OCI-LY3 (cell line): ENCODE measurements at regions not wholly inside any gene's neighbourhood (a gene's known extent, or its start where the extent isn't known, plus 50 kb on each side); places are given as distances from the start of the nearest gene placed in this dataset.

Source experiments
- H2AFZ ChIP-seq: fragments of 200-600, 300-600 bp; shearing (Covaris generic); 2 replicates; pipeline ENCODE4 v1.6.0; 2014; ENCODE audit warnings: antibody characterized with exemption, low read depth, low read length
- H3K27ac ChIP-seq: fragments of 200-600, 300-600 bp; sonication (generic); 2 replicates; pipeline ENCODE4 v1.5.1; 2014; ENCODE audit warnings: mild to moderate bottlenecking, low read length, moderate library complexity, mixed read lengths
- H3K27me3 ChIP-seq: fragments of 200-600, 300-600 bp; sonication (generic); 2 replicates; pipeline ENCODE4 v1.6.1; 2014; ENCODE audit warnings: low read depth, low read length, mixed read lengths
- H3K36me3 ChIP-seq: fragments of 200-600, 300-600 bp; sonication (generic); replicated peaks from 2 replicates; pipeline ENCODE3; 2014; ENCODE audit warnings: low read depth, low read length, mixed read lengths
- H3K4me1 ChIP-seq: fragments of 300-600, 200-600 bp; sonication (generic); 2 replicates; pipeline ENCODE4 v1.6.1; 2014; ENCODE audit warnings: low read length, mixed read lengths
- H3K4me2 ChIP-seq: fragments of 200-600, 300-600 bp; sonication (generic); 2 replicates; pipeline ENCODE4 v1.6.1; 2014; ENCODE audit warnings: low read length, mixed read lengths
- H3K4me3 ChIP-seq: fragments of 300-600, 200-600 bp; sonication (generic); 2 replicates; pipeline ENCODE4 v1.5.1; 2014; ENCODE audit warnings: antibody characterized with exemption, mild to moderate bottlenecking, low read length, moderate library complexity
- H3K79me2 ChIP-seq: fragments of 300-600, 200-600 bp; shearing (Covaris generic); 2 replicates; pipeline ENCODE4 v1.6.1; 2014; ENCODE audit warnings: mild to moderate bottlenecking, low read length, mixed read lengths
- H3K9ac ChIP-seq: fragments of 300-600, 200-600 bp; shearing (Covaris generic); 2 replicates; pipeline ENCODE4 v1.6.0; 2014; ENCODE audit warnings: mild to moderate bottlenecking, low read length, moderate library complexity
- H3K9me3 ChIP-seq: fragments of 200-600, 300-600 bp; shearing (Covaris generic); 2 replicates; pipeline ENCODE4 v1.6.1; 2014; ENCODE audit warnings: low read length, mixed read lengths; ENCODE audit not compliant: insufficient read depth
- H4K20me1 ChIP-seq: fragments of 200-600, 300-600 bp; sonication (generic); 2 replicates; pipeline ENCODE4 v1.6.1; 2016; ENCODE audit warnings: low read length, mixed read lengths; ENCODE audit not compliant: insufficient read depth
- CTCF ChIP-seq: fragments of 200-600, 300-600 bp; sonication (generic); IDR thresholded peaks from 2 replicates; pipeline ENCODE4 v1.5.1; 2014; ENCODE audit warnings: antibody characterized with exemption, low read length, low read depth
- EZH2phosphoT487 ChIP-seq: fragments of 200-600 bp; shearing (Covaris generic); IDR thresholded peaks from 2 replicates; pipeline ENCODE4 v1.6.1; 2018; ENCODE audit warnings: antibody characterized with exemption, mixed run types, low read depth

DNA sequence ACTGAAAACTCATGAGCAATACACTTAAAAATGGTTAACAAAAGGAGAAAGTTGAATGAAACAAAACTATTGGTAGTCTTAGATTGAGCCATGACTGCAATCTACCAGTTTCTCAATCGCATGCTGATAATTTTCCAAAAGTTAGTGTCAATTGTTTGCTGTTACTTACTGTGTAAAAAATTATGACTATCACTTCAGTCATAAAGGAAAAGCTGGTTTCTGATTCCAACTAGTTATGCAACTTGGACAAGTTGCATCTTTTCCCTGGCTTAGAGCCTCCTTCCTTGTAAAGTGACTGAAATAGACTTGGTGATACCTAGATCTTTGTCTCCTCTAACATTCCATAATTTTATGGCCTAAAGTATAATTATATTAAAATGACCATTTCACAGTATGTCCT lies 88.3 kb upstream of the PAK5 start:
- Histone ChIP-seq H3K4me2 (no peak overlapping the region), H2AFZ (no peak overlapping the region), H3K9ac (no peak overlapping the region), H4K20me1 (no peaks in the 10 kb centered on the region), H3K79me2 (no peaks in the 10 kb centered on the region), H3K4me3 (no peak overlapping the region), H3K27me3 (peaks cover 42% of the 10 kb centered on the region), H3K27ac (no peak overlapping the region), H3K4me1 (peaks cover 34% of the 10 kb centered on the region), H3K36me3 (no peaks in the 10 kb centered on the region), H3K9me3 (no peaks in the 10 kb centered on the region)
- TF ChIP-seq EZH2phosphoT487 (no peak), CTCF (no peak)

DNA sequence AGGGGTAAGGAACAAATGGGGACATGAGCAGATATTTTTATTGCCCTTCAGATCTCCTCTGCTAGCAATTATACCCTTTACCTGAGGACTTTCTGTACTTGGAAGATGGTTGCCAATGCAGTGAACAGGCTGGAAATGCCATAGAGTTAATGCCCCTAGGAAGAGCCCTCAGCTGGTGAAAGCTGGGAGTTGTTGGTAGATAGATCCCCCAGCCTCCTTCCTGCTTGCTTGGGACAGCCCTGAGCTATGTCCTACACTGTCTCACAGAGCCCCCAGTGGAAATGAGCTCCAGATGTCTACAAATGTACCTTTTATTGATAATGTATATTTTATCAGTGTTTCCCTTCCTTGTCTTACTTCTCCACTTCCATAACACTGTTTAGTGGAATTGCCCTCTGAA lies 87.6 kb upstream of the PAK5 start:
- H3K4me2 ChIP-seq: no peak overlapping the region
- H4K20me1 ChIP-seq: no peaks in the 10 kb centered on the region
- no peaks in the 10 kb centered on the region for H3K9me3 ChIP-seq
- TF ChIP-seq CTCF (no peak; the same call in 1 of the 2 replicates), EZH2phosphoT487 (no peak)
- no peaks in the 10 kb centered on the region for H3K36me3 ChIP-seq
- no peak overlapping the region for H3K27ac ChIP-seq
- peaks cover 36% of the 10 kb centered on the region for H3K4me1 ChIP-seq
- H3K4me3 ChIP-seq: no peak overlapping the region
- H3K79me2 ChIP-seq: no peaks in the 10 kb centered on the region
- no peak overlapping the region for H3K9ac ChIP-seq
- peaks cover 38% of the 10 kb centered on the region for H3K27me3 ChIP-seq
- no peak overlapping the region for H2AFZ ChIP-seq

- H3K4me1 ChIP-seq: peaks cover 41% of the 10 kb centered on the region
- H3K9me3 ChIP-seq: no peaks in the 10 kb centered on the region
- H3K79me2 ChIP-seq: no peaks in the 10 kb centered on the region
- H3K36me3 ChIP-seq: no peaks in the 10 kb centered on the region
- H3K27me3 ChIP-seq: peaks cover 42% of the 10 kb centered on the region
- H3K4me2 ChIP-seq: no peak overlapping the region
- TF ChIP-seq EZH2phosphoT487 (no peak), CTCF (no peak)
- H4K20me1 ChIP-seq: no peaks in the 10 kb centered on the region
- H2AFZ ChIP-seq: no peak overlapping the region
- H3K9ac ChIP-seq: no peak overlapping the region
- no peak overlapping the region for H3K4me3 ChIP-seq
- no peak overlapping the region for H3K27ac ChIP-seq
These were observed 87.1 kb upstream of the PAK5 start for GRCh38 chr20:9926007-9926406.

GRCh38 chr20:9923648-9924047 lies 84.8 kb upstream of the PAK5 start:
- H3K27ac ChIP-seq: no peak overlapping the region
- no peaks in the 10 kb centered on the region for H3K9me3 ChIP-seq
- H2AFZ ChIP-seq: no peak overlapping the region
- H3K4me3 ChIP-seq: no peak overlapping the region
- no peak overlapping the region for H3K4me2 ChIP-seq
- no peaks in the 10 kb centered on the region for H3K79me2 ChIP-seq
- H4K20me1 ChIP-seq: no peaks in the 10 kb centered on the region
- no peak for TF ChIP-seq CTCF
- H3K4me1 ChIP-seq: peaks cover 57% of the 10 kb centered on the region
- H3K9ac ChIP-seq: no peak overlapping the region
- peaks cover 26% of the 10 kb centered on the region for H3K27me3 ChIP-seq
- H3K36me3 ChIP-seq: no peaks in the 10 kb centered on the region
